GM12874 (cell line): ENCODE measurements at regions not wholly inside any gene's neighbourhood (a gene's known extent, or its start where the extent isn't known, plus 50 kb on each side); places are given as distances from the start of the nearest gene placed in this dataset.

Experiments used
- TF ChIP-seq, protein P1 (sequence below): IDR thresholded peaks from 2 replicates; pipeline ENCODE4 v1.5.1; 2011; ENCODE audit warnings: low read depth, mild to moderate bottlenecking, control low read depth, low read length, moderate library complexity; ENCODE audit not compliant: insufficient read depth

DNA sequence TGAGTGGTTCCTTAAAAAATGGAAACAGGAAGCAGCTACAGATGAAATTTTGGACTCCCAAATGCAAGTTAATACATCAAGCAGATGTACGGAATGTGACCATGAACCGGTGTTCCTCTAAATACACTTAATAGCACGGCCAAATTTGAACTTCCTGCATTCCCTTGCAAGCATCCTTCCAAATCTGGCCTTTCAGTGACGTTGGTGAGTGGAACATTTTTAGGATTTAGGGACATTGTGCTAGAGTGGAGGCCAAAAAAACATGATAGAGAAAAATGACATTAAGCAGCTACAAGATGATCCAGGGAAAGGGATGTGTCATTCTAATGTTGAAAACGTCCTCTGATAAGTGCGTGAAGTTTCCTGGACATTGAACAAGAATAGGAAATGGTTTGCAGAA, 62.1 kb downstream of the CTAGE1 start:
- TF ChIP-seq, protein P1, sequence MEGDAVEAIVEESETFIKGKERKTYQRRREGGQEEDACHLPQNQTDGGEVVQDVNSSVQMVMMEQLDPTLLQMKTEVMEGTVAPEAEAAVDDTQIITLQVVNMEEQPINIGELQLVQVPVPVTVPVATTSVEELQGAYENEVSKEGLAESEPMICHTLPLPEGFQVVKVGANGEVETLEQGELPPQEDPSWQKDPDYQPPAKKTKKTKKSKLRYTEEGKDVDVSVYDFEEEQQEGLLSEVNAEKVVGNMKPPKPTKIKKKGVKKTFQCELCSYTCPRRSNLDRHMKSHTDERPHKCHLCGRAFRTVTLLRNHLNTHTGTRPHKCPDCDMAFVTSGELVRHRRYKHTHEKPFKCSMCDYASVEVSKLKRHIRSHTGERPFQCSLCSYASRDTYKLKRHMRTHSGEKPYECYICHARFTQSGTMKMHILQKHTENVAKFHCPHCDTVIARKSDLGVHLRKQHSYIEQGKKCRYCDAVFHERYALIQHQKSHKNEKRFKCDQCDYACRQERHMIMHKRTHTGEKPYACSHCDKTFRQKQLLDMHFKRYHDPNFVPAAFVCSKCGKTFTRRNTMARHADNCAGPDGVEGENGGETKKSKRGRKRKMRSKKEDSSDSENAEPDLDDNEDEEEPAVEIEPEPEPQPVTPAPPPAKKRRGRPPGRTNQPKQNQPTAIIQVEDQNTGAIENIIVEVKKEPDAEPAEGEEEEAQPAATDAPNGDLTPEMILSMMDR = no peak

DNA sequence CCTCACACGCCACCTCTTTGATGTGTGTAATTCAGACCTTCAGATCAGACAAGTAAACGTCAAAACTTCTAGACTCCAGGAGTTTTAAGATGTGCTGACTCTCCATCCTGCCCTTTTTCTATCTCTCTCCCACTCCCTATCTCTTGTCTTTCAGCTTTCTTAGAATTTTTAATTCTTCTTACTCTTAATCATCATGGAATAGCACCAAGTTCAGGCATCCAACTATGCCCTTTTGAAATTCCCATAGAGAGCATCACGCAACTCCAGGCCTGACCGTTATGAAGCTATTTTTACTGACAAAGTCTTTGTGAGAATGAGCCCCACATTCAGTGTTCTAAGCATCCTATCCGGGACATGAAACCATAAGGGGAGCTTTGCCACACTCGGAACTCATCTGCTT, 62.6 kb downstream of the CTAGE1 start:
- TF ChIP-seq, protein P1 = no peak

DNA sequence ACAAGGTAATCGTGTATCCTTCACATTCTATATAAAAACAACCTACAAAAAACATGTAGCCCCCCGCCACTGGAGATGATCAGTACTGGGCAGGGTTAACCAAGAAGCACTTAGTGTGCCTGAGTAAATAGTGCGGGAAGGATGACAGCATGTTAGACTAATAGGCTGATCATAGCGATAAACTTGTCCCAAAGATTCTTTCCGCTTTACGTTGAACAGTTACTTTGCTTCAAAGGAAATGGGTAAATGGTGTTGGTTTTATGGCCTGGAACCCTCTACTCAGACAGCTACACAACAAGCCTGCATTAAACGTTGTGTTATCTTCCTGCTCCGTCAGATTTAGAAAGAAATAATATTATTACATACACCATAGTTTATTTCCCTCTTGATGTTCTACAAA, 67.7 kb downstream of the CTAGE1 start:
- TF ChIP-seq, protein P1 = no peak

DNA sequence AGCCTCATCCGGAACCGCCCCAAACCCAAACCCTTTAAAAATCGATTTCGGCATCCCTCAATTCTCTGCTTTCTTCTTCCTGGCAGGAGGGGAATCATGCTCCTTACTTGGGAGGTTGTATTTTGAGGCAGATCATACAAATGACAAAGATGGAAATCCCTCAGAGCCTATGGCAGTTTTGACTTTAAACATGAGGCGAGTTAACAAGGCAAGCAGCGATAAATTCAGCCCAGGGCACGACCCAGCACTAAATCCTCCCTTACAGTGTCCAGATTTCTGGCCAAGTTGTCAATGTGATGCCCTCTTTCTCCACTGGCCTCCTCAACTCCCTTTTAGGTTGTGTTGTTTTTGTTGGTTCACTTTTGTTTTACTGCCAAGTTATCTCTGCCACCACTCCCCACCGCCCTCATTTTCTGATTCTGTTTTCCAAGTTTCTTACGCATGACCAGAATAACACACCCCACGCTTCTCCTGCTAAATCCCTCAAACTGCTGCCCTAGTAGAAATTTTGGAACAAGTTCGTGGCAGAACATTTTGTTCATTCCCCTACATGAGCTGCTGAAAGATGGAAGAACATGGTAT, 68.3 kb downstream of the CTAGE1 start:
- TF ChIP-seq, protein P1 = no peak

DNA sequence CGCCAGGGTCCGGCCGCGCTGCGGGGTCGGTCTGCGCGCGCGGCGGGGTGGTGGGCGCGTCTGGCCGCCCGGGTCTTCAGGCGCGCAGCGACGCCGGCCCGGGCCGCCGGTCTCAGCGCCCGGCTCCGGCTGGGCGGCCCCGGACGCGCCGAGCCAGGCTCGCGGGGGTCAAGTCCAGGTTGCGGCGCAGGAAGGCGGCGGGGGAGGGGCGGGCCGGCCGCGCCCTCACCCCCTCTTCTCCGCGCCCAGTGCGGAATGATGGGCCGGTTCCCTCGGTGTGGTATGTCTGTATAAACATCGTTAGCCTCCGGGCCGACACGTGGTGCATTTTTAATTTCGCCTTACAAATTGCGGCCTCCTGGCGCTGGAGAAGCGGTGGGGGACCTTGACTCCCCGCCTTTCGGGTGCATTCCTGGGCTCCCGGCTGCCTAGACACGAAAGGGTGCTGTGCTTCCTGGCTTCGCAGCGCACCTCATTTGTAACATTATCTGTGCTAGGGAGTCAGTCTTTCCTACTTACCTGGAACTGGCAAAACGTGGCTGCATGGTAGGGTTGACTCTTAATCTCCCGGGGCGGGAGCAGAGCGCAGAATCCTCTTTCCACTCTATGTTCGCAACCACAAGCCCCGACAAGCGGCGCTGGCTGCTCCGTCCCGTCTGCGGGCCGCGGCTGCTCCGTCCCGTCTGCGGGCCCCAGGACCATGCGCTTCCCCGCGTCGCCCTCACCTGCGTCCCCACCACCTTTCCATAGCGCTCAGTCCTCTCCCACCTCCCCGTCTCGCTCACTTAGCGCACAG, 69.0 kb downstream of the CTAGE1 start:
- TF ChIP-seq, protein P1 = no peak

DNA sequence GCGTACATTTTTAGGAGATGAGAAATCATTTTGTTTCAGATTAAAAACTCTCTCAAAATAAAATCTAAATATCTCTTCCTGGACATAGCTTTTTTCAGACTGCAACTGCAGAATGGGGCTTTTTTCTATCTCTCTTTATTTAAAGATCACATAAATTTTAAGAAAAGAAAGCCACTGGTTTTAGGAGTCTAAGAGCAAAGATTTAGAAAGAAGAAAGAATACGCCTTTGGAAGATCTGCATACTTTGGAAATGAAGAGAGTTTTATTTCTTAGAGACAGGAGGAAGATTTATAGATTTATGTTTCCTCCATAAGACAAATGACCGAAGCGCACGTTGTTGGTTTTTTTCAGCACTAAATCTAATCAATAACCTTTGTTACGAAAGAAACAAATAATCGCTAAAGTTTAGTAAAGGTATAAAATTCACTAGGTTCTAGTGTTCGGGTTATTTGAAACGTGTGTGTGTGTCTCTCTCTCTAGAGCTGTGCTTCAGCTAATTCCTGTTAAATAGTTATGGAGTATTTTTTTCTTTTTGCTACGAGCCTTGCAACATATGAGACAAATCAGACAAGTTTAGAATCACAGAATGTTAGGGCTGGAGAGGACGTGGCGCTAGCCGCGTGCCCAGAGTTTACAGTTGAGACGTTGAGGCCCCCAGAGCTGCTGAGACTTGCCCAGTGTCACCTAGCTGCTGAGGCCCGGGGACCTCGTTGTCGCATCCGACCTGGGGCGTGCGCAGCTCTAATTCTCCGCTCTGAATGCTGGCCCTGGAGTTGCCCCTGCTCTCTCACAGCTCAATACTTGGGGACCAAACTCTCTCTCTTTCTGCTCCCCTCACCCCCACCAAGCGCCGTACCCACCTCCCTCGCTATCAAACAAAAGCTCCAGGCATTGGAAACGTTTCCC, 69.9 kb downstream of the CTAGE1 start:
- TF ChIP-seq, protein P1 = no peak

DNA sequence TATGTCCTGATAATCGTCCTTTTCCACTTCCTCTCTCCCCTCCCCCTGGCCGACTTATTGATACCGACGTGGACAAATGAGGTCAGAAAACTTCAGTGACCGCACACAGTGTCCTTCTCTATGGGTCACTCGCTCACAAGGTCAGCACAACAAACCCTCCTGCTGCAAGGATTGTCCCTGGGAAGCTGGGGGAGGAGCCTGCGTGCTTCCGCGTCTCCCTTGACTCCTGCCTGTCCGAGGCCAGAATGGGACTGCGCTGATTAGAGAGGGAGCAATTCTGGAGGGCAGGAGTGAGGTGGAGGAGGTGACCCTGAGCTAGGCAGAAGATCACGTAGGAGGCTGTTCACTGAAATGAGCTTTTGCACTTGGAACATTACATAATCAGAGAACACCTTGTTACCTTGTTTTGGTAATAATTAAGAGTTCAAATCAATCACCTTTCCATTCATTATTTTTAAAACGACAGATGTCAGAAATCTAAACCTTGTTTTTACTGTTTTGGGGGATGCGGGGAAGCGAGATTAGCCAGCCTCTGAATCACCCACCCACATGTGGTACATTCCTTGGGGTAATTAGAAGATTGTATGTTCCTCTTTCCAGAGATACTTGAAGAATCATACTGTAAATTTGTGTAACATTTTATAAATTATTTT, 70.6 kb downstream of the CTAGE1 start:
- TF ChIP-seq, protein P1 = no peak
